Skeletal muscle satellite cell (primary cell): ENCODE measurements at regions not wholly inside any gene's neighbourhood (a gene's known extent, or its start where the extent isn't known, plus 50 kb on each side); places are given as distances from the start of the nearest gene placed in this dataset.

Source experiments
- H3K27me3 ChIP-seq: 2 replicates; pipeline ENCODE4 v1.7.0; 2013; ENCODE audit warnings: low read length; ENCODE audit not compliant: control insufficient read depth, insufficient read depth
- H3K36me3 ChIP-seq: 2 replicates; pipeline ENCODE4 v1.7.0; 2013; ENCODE audit warnings: mild to moderate bottlenecking, control low read depth, low read length; ENCODE audit not compliant: insufficient read depth
- H3K4me1 ChIP-seq: 2 replicates; pipeline ENCODE4 v1.7.0; 2013; ENCODE audit warnings: low read length; ENCODE audit not compliant: control insufficient read depth, insufficient read depth
- H3K4me2 ChIP-seq: 2 replicates; pipeline ENCODE4 v1.7.0; 2013; ENCODE audit warnings: mild to moderate bottlenecking, low read length
- H3K4me3 ChIP-seq: 2 replicates; pipeline ENCODE4 v1.7.0; 2013; ENCODE audit warnings: low read length
- H3K9ac ChIP-seq: 2 replicates; pipeline ENCODE4 v1.7.0; 2013; ENCODE audit warnings: mild to moderate bottlenecking, low read depth, low read length, moderate library complexity
- H3K9me3 ChIP-seq: replicated peaks from 2 replicates; pipeline ENCODE4 v1.7.0; 2013; ENCODE audit warnings: mild to moderate bottlenecking, control low read depth, low read length

- Histone ChIP-seq H3K27me3 (no peaks in the 10 kb centered on the region), H3K4me2 (no peak overlapping the region), H3K4me1 (peaks cover 10% of the 10 kb centered on the region), H3K9me3 (no peaks in the 10 kb centered on the region), H3K36me3 (no peaks in the 10 kb centered on the region), H3K9ac (no peak overlapping the region), H3K4me3 (no peak overlapping the region)
Measured at GRCh38 chr2:226357816-226358215, 441.8 kb downstream of the IRS1 start.

GRCh38 chr2:226355600-226355999, 444.0 kb downstream of the IRS1 start:
- no peak overlapping the region for H3K4me3 ChIP-seq
- H3K4me1 ChIP-seq: peaks cover 6% of the 10 kb centered on the region
- H3K9ac ChIP-seq: no peak overlapping the region
- H3K36me3 ChIP-seq: no peaks in the 10 kb centered on the region
- H3K27me3 ChIP-seq: no peaks in the 10 kb centered on the region
- H3K9me3 ChIP-seq: no peaks in the 10 kb centered on the region
- no peak overlapping the region for H3K4me2 ChIP-seq

GRCh38 chr2:226354434-226354833, 445.2 kb downstream of the IRS1 start:
- no peaks in the 10 kb centered on the region for H3K36me3 ChIP-seq
- H3K4me3 ChIP-seq: no peak overlapping the region
- H3K4me1 ChIP-seq: peaks cover 6% of the 10 kb centered on the region
- H3K27me3 ChIP-seq: no peaks in the 10 kb centered on the region
- H3K4me2 ChIP-seq: no peak overlapping the region
- H3K9ac ChIP-seq: no peak overlapping the region
- no peaks in the 10 kb centered on the region for H3K9me3 ChIP-seq

- no peak overlapping the region for H3K4me3 ChIP-seq
- no peaks in the 10 kb centered on the region for H3K27me3 ChIP-seq
- H3K9ac ChIP-seq: no peak overlapping the region
- H3K36me3 ChIP-seq: no peaks in the 10 kb centered on the region
- no peak overlapping the region for H3K4me2 ChIP-seq
- peaks cover 6% of the 10 kb centered on the region for H3K4me1 ChIP-seq
- H3K9me3 ChIP-seq: no peaks in the 10 kb centered on the region
Measured at GRCh38 chr2:226352941-226353560, 446.6 kb downstream of the IRS1 start.

GRCh38 chr2:226351711-226352110, 447.9 kb downstream of the IRS1 start:
- H3K27me3 ChIP-seq: no peaks in the 10 kb centered on the region
- no peak overlapping the region for H3K4me2 ChIP-seq
- no peaks in the 10 kb centered on the region for H3K36me3 ChIP-seq
- H3K4me3 ChIP-seq: no peak overlapping the region
- H3K9me3 ChIP-seq: no peaks in the 10 kb centered on the region
- H3K4me1 ChIP-seq: peaks cover 6% of the 10 kb centered on the region
- no peak overlapping the region for H3K9ac ChIP-seq

- no peak overlapping the region for H3K4me3 ChIP-seq
- peaks cover 12% of the 10 kb centered on the region for H3K4me1 ChIP-seq
- no peak overlapping the region for H3K4me2 ChIP-seq
- H3K9me3 ChIP-seq: no peaks in the 10 kb centered on the region
- no peaks in the 10 kb centered on the region for H3K36me3 ChIP-seq
- no peak overlapping the region for H3K9ac ChIP-seq
- H3K27me3 ChIP-seq: no peaks in the 10 kb centered on the region
Measured at GRCh38 chr2:226339616-226340015, 460.0 kb downstream of the IRS1 start.

GRCh38 chr2:226338825-226339224, 460.8 kb downstream of the IRS1 start:
- Histone ChIP-seq H3K4me3 (no peak overlapping the region), H3K4me2 (no peak overlapping the region), H3K27me3 (no peaks in the 10 kb centered on the region), H3K4me1 (peaks cover 15% of the 10 kb centered on the region), H3K9me3 (no peaks in the 10 kb centered on the region), H3K9ac (no peak overlapping the region), H3K36me3 (no peaks in the 10 kb centered on the region)

GRCh38 chr2:226337941-226338600, 461.5 kb downstream of the IRS1 start:
- Histone ChIP-seq H3K4me3 (no peak overlapping the region), H3K4me2 (no peak overlapping the region), H3K9ac (no peak overlapping the region), H3K36me3 (no peaks in the 10 kb centered on the region), H3K9me3 (no peaks in the 10 kb centered on the region), H3K27me3 (no peaks in the 10 kb centered on the region), H3K4me1 (peaks cover 15% of the 10 kb centered on the region)

- no peak overlapping the region for H3K9ac ChIP-seq
- no peaks in the 10 kb centered on the region for H3K9me3 ChIP-seq
- H3K4me3 ChIP-seq: no peak overlapping the region
- no peaks in the 10 kb centered on the region for H3K36me3 ChIP-seq
- peaks cover 15% of the 10 kb centered on the region for H3K4me1 ChIP-seq
- H3K27me3 ChIP-seq: no peaks in the 10 kb centered on the region
- H3K4me2 ChIP-seq: no peak overlapping the region
Measured at GRCh38 chr2:226336283-226336682, 463.3 kb downstream of the IRS1 start.

- Histone ChIP-seq H3K4me3 (no peak overlapping the region), H3K27me3 (no peaks in the 10 kb centered on the region)
Measured at GRCh38 chr2:226334981-226335720, 464.5 kb downstream of the IRS1 start.

GRCh38 chr2:226333388-226333787, 466.2 kb downstream of the IRS1 start:
- H3K4me3 ChIP-seq: no peak overlapping the region
- H3K4me2 ChIP-seq: no peak overlapping the region
- H3K9me3 ChIP-seq: no peaks in the 10 kb centered on the region
- peaks cover 19% of the 10 kb centered on the region for H3K4me1 ChIP-seq
- no peaks in the 10 kb centered on the region for H3K27me3 ChIP-seq
- H3K9ac ChIP-seq: no peak overlapping the region
- H3K36me3 ChIP-seq: no peaks in the 10 kb centered on the region

More at GRCh38 chr2:226334981-226335720, 464.5 kb downstream of the IRS1 start:
- H3K4me1 ChIP-seq: peaks cover 19% of the 10 kb centered on the region
- H3K4me2 ChIP-seq: no peak overlapping the region
- H3K9ac ChIP-seq: no peak overlapping the region
- no peaks in the 10 kb centered on the region for H3K36me3 ChIP-seq
- no peaks in the 10 kb centered on the region for H3K9me3 ChIP-seq
